GM21717 (cell line): ENCODE measurements at regions not wholly inside any gene's neighbourhood (a gene's known extent, or its start where the extent isn't known, plus 50 kb on each side); places are given as distances from the start of the nearest gene placed in this dataset.

Experiments
- ATAC-seq: cut with Tn5 transposase; IDR thresholded peaks from one replicate; pipeline ENCODE4 v1.9.1; 2021; ENCODE audit warnings: mild to moderate bottlenecking, moderate library complexity; ENCODE audit not compliant: unreplicated experiment

DNA sequence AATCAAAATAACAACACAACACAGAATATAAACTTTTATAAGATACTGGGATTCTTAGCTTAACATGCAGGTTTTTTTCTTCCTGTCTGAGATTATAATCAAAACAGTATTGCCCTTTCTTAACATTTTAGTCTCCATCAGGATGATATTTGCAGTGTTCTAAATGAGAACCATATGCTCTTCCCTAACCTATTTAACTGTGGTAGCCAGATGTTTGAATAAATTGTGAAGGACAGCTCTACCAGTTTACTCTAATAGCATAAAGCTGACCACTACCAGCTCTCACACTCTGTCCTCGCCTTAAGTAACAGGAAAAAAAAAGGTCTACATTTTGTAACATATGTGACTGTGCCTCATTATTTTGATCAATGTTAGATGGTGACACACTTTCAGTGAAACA lies 618.7 kb upstream of the SGCG start:
- ATAC-seq, result no peak

DNA sequence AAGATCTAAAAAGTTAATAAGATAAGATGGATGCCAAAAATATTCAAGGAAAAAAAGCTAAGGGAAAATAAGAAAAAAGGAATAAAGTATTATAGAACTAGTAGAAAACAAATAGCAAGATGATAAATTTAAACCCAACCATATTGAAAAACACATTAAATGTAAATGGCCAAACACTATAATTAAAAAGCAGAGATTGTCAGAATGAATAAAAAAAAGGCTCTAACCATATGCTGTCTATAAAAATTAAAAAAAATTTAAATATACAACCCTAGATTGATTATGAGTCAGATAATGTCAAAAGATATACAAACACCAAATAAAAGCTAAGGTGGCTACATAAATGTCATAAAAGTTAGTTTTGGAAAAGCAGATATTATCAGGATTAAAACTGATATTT lies 617.5 kb upstream of the SGCG start:
- no peak for ATAC-seq

- no peak for ATAC-seq
Observed at GRCh38 chr13:22569811-22570210, 611.0 kb upstream of the SGCG start.

GRCh38 chr13:22589880-22590279 lies 590.9 kb upstream of the SGCG start:
- no peak for ATAC-seq

GRCh38 chr13:22592515-22592914 lies 588.3 kb upstream of the SGCG start:
- ATAC-seq, result no peak

- no peak for ATAC-seq
Observed at GRCh38 chr13:22594041-22594440, 586.7 kb upstream of the SGCG start.

DNA sequence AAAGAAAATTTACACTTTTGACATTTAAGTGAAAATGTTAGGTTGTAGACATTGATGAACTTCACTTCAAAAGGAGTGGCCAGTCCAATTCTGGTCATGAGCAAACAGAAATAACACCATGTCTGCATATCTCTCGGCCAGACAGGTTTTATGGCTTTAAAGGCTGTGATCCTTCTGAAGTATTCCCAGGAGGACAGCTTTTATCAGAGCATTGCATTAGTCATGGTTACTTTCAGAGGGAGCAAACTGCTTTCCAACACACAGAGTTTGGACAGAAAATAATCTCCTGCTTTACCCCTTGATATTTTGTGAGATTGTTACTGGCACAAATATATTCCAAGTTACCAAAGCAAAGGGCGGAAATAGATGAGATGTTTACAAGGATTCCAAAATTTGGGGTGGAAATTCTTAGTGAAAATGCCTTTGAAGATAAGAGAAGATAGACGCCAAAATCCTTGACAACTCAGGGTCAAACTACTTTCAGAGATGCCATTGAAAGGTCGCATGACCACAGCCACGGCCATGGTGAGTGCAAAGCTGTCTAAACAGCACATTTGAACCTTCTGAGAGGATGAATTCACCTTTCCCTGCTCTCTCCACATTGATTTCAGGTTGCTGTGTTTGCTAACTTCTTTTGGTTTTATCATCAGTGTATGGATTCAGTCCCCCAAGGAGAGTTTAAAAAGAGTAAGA lies 584.5 kb upstream of the SGCG start:
- no peak for ATAC-seq

GRCh38 chr13:22599156-22599555 lies 581.6 kb upstream of the SGCG start:
- no peak for ATAC-seq

DNA sequence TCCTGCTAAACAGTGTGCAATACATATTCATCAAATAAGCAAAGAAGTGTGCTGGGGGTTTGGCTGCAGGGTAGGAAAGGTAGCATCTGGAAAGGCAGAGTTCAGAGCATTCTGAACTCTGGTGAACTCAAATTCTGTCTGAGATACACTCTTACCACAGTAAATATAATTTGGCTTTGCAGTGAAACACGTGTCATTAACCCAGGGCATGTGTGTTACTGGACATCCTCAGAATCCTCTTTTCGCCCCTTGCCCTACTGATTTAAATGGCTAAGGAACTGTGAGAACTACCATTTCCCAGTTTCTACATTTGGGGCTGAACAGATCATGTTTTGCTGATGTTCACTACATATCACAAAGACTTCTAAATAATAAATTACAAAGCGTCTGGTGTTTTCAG lies 562.8 kb upstream of the SGCG start:
- ATAC-seq, result no peak

- ATAC-seq, result no peak
Observed at GRCh38 chr13:22625691-22626090, 555.1 kb upstream of the SGCG start.

- ATAC-seq, result no peak
Observed at GRCh38 chr13:22629374-22629773, 551.4 kb upstream of the SGCG start.

- ATAC-seq, result no peak
Observed at GRCh38 chr13:22642088-22642487, 538.7 kb upstream of the SGCG start.

GRCh38 chr13:22644941-22645340 lies 535.8 kb upstream of the SGCG start:
- no peak for ATAC-seq

DNA sequence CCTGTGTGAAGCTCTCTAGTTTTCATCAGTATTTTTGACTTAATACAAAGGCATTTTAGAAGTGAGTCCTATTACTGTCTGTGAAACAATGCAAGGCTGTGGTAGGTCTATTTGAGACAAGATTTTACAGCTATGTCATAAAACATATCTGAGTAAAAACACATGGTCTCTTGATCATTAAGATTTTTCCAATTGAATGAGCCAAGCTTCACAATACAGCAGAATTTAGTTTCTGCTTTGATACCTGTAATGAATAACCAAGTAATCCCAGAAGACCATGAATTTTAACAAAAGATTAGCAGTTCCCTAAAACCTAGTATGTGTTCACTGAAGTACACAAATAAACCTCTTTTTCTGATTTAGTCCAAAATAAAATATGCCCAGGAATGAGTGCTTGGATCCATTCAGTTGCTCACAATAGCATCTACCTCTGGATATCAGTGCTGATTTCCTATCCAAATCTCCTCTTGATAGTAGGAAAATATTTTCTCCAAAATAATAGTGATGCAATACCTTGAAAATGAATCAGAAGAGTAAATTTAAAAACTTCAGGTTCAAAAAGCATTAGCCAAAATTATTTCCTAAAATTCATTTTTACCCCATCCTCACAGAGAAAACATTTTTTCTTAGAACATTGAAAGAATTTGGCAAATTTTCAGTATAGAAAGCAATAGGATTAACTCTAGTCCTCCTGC lies 533.5 kb upstream of the SGCG start:
- no peak for ATAC-seq

DNA sequence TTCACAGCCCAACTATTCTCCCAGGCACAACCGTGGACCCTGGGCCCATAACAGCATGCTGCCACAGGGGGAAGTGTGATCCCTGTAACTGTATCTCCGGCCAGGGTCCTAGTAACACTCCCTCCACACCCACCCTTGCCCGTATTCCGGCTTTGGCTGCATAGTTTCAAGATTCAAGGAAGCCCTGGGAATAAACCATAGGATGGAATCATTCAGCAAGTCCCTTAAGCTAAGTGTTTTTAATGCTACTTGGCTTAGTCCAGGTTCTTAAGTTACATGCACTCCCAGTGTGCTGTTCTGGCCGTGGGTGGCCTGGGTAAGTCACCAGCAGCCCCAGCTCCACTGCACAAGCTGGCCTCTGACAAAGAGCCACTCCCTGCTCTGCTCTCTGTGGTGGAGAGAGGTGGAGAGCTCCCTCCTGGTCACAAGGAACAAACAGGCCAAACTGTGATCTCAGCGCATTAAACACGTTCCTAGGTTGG lies 532.4 kb upstream of the SGCG start:
- no peak for ATAC-seq

DNA sequence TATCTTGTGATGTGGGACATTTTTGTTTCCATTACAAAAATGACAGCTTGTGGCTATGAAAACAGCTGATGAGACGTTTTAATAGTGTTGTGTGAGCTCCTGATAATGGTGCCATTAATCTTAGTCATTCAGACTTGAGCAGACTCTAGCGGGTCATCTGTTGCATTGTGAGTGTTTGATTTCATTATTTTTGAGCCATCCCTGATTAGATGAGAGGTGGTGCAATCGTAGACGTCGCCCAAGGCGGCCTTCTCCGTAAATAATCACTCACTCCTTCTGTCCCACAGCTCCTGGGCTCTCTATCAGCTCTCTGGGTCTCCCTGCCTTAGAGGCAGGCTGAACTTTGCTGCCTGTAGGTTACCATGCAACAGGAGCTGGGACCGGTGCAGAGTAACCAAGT lies 528.0 kb upstream of the SGCG start:
- no peak for ATAC-seq

DNA sequence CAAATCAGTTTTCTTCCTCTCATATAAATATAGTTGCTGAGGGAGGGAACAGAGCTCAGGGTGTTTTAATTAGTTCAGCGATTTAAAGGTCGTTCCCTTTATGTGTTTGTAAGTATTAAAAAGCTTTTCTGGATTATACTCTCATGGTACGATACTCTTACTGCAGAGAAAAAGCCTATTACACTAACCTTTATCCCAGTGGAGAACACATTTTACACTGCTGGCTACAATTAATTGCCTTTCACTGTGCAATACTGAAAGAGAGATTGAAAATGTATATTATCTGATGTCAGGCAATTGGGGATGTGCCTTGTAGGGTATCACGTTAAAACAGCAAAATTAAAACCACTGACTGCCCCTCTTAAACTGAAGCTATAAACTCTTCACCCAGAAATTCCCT lies 526.9 kb upstream of the SGCG start:
- ATAC-seq, result no peak

GRCh38 chr13:22655106-22655852 lies 525.5 kb upstream of the SGCG start:
- ATAC-seq, result no peak

DNA sequence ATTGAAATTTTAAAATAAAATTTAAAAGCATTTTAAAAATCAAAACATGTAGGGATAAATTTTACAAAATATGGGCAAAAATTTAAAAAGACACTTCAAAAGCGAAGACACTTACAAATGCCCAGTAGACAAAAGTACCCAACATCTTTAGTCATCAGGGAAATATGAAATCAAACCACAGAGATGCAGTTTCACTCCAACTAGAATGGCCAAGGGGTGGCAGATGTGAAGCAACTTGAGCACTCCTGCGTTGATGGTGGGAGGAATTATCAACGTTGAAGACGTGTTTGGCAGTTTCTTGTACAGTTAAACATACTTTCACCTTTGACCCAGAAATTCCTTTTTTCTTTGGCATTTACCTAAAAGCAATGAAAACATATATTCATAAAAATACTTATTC lies 518.0 kb upstream of the SGCG start:
- ATAC-seq, result no peak

DNA sequence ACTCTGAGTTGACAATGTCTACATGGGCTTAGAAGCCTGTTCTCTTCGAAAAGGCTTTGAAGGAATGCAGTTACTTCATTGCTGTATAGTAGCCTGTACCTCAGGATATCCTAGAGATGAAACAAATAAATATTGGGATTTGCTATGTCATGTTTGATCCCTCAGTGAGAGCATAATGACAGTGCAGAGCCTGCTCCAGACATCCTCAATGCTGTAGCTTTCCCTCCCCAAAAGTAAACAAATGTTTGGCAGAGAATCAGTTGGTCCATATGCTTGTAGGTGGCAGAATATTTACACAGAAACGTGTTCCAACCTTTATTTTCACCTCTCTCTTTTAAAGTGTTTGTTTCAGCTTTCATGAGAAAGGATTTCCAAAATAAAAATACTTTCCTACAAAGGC lies 515.3 kb upstream of the SGCG start:
- no peak for ATAC-seq

DNA sequence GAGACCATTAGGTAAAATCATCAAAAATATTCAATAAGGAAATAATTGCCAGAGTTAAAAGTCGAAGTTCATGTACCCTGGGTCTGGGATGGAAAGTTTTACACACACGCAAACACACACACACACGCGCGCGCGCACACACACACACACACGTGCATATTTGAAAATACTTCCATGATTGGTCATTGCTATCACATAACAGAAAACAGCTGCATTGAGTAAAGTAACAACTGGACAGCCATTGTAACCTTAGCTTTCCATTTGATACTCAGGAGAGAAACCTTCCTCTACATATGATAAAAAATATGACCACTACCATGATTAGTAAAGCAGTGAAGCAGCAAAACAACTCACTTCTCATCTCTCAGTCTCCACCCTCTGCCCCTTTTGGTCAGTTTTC lies 490.0 kb upstream of the SGCG start:
- ATAC-seq, result no peak

DNA sequence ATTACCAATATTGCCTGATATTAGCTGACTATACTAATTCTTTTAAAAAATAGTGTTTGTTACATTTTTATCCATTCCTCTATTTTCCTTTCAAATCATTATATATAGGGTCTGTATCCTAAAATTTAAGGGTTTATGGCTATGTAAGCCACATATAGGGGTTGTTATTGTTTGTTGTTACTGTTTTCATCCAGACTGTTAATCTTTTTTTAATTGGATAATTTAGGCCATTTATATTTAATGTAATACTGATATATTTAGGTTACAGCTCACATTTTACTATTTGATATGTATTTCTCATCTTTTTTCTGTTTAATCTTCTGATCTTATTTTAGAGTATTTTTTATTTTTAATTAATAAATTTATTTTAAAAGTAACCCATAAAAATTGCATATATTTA lies 487.1 kb upstream of the SGCG start:
- no peak for ATAC-seq
